NCI-H146 treated with DMSO at 0.1 percent for 48 hours (cell line): ENCODE measurements at regions not wholly inside any gene's neighbourhood (a gene's known extent, or its start where the extent isn't known, plus 50 kb on each side); places are given as distances from the start of the nearest gene placed in this dataset.

Experiments
- DNase-seq: peaks from one replicate; lab custom pipeline; 2025; ENCODE audit not compliant: unreplicated experiment; lab: John Stamatoyannopoulos, UW

DNA sequence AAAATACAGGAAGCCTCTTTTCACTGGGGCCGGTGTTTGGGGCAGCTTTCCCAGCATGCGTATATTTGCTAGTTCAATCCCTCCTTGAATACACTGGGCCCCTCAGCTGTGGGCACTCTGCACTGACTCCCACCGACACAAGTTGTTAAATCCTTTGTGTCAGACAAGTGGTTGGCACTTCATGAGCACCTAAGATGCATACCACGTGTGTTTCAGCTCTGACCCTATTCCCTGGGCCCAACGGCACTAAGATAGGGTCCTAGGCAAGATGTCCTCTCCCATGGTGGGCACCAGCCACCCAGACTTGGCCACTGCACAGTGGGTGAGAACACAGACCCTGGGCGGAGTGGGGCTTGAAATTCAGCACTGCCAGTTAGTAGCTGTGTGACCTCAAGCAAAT lies 173.8 kb downstream of the BCL11B start:
- no peak for DNase-seq

DNA sequence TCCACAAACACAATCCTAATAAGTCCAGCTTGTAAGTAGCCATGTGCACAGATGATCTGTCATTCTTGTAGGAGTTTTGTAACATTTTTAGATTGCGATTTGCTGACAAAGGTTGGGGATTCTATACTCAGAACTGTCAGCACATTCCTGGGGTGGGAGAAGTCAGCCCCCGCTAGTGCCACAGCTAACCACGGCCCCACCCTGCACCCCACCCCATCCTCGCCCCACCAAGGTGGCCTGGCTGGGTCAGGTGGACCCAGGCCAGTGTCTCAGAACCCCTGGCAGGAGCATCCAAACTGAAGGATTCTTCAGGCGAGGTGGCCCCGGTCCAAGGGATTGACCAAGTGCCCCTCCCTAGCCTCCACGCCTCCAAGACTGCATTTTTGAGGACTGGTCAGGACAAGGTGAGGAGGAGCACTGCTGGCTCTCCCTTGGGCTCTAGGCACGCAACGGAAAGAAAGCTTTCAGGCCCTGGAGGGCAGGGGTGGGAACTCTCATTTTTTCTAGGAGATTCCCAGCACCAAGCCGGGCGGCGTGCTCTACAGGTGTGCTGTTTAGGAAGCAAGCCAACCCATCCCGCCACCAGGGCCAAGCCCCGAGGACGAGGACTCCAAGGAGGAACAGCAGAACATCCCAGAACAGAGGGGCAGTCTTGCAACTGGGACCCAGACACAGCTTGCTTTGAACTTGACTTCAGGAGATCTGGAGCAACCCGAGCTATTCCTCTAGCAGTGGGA lies 172.8 kb downstream of the BCL11B start:
- no peak for DNase-seq

DNA sequence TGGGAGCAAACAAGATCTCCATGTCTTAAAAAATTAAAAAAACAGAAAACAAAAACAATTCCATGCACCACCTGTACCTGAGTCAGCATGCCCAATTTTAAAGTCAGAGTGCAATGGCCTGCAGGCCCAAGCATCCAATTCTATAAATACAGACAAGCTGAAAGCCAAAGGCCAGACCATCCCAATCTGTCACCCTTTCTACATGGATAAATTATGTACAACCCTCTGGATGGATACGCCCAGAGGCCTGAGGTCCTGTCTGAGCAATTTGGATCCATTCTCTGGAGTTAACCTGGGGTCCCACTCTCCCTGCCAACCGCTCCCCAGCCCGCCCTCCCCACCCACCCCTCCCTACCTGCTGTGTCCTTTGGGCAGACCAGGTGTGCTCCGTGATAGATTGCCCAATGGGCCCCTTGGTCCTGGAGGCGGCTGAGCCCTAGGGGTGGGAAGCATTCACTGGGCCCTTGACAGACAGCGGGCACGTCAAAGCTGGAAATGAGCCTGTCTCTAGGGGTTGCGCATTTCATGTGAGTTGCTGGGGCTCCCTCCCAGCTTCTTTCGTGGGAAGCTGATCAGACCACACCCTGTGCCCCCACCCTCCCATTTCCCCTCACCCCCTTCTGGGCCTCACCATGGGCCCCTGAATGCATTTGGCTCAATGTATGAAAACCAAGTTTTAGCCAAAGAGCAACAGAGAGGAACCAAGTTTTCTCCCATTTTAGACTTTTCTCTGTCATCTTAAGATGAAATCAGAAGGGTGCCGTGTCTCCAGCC lies 171.3 kb downstream of the BCL11B start:
- DNase-seq: no peak

DNA sequence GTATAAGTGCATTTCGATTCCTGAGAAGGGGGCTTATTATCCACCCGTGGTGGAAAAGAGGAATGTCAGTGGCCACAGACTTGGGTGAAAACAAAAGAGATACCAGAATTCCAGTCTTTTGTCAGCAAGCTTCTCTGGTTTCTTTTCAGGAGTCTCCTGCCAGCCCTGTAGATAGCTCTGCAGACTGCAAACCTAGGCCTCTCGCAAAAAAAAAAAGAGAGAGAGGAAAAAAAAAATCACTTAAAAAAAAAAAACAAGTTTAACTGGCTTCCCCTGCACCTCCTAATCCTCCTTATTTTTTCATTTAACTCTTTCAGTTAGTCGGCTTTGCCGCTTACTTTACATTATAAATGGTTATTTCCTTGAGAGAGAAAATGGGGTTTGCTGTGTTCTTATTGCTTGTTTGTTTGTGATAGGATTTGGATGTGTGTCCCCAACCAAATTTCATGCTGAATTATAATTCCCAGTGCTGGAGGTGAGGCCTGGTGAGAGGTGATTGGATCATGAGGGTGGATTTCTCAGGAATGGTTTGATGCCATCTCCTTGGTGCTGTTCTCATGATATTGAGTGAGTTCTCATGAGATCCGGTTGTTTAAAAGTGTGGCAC lies 170.0 kb downstream of the BCL11B start:
- no peak for DNase-seq

DNA sequence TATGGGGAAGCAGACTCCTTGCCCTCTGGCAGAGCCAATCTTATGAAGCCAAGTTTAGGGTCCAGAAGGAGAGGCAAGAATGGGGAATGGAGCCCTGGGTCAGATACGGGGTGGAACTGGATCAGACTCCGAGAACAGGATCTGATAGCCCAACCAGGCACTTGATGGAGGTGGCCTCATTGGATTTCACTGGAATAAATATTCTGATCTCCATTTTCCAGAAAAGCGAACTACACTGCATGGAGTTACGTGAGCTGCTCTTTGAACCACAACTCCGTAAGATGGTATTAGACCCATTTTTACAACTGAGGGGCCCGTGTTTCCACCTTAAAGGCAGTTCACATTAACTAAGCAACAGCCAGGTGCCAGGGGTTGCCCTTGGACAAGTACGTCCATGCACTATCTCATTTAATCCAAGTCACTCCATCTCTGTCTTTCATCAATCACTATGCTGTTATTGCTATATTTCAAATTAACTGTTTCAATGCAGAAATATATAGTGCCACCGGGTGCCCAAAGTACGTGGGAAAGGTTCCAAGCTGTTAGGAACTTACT lies 155.2 kb downstream of the BCL11B start:
- DNase-seq: no peak

DNA sequence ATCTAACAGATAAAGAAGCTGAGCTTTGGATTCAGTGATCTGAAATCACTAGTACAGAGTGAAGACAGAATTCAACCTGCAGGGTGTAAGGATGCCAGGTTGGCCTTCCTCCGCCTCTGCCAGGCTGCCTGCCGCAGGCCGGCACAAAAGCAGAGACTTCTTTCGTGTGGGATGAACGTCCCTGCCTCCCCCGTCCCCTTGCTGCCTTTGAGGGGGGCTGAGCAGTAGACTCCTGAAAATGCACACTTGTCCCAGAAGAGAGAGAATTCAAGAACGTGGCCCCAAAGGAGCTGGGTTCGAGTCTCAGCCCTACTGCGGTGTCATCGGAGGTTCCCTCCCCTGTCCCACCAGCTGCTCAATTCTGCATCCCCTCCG lies 154.3 kb downstream of the BCL11B start:
- no peak for DNase-seq

DNA sequence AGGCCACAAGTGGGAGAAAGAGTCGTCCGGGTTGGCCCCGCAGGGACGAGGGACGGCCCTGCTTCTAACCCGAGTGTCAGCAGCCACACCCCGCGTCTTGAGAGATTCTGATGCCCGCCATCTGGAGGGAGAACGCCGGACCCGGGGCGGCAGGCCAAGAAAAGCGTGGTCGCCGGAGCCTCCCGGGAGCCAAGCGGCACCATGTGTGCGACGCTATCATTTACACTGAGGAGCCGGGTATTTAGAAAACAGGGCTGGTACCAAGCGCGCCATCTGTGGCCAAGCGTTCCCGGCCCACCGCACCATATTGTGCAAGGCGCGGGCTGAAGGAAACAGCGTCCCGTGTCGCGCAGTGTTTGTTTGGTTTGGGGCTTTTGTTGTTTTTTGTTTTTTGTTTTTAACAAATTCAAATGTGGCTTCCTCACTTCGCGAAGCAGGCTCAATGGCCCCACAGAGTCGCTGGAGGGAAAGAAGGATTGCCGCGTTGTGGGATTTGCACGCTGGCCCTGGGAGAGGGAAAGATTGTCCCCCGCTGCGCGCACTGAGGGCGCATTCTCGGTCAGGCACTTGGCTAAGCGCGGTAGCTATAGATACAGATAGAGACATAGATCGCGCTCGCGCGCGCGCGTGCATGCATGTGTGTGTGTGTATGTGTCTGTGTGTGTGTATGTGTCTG lies 153.8 kb downstream of the BCL11B start:
- DNase-seq: no peak

DNA sequence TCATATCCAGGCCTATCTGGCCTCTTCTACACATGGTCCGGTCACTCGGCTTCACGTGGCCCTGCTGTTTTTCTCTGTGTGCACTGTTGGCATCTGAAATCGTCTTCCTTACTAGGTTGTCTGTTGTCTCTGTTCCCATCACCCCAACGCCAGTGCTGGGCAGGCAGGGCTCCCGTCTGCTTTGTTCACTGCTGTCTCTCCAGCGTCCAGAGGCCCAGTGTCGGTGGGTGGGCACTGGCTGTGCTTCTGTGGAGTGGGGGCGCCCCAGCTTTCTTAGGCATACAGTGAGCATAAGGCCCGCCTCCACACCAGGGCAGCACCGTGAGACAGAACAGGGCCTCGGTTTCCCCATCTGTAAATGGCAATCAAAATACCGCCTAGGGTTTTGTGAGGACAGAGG lies 153.1 kb downstream of the BCL11B start:
- DNase-seq: no peak
